ENCODE measurements at regions not wholly inside any gene's neighbourhood (a gene's known extent, or its start where the extent isn't known, plus 50 kb on each side); places are given as distances from the start of the nearest gene placed in this dataset.

DNA sequence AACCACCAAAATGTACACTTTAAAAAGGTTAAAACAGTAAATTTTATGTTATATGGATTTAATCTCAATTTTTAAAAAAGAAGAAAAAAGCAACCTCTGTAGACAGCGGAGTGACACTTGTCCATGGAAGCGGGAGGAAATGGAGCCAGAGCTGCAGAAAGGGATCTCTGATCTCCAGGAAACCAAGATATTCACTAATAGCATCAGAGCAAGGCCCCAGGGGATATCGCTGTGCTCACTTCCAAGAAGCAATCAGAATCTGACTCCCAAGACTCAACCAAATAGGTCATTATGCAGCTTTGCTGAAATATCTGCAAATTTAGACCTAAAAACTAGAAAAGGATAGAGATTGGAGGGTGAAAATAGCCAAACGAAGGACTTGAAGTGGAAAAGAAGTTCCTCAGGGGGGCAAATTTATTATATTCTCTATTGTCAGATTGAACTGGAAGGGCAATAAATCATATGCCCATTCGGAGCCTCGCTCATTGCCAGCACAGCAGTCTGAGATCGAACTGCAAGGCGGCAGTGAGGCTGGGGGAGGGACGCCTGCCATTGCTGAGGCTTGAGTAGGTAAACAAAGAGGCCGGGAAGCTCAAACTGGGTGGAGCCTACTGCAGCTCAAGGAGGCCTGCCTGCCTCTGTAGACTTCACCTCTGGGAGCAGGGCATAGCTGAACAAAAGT is 62.0 kb upstream of the ATP2C1 start:
- TF ChIP-seq, protein P1, sequence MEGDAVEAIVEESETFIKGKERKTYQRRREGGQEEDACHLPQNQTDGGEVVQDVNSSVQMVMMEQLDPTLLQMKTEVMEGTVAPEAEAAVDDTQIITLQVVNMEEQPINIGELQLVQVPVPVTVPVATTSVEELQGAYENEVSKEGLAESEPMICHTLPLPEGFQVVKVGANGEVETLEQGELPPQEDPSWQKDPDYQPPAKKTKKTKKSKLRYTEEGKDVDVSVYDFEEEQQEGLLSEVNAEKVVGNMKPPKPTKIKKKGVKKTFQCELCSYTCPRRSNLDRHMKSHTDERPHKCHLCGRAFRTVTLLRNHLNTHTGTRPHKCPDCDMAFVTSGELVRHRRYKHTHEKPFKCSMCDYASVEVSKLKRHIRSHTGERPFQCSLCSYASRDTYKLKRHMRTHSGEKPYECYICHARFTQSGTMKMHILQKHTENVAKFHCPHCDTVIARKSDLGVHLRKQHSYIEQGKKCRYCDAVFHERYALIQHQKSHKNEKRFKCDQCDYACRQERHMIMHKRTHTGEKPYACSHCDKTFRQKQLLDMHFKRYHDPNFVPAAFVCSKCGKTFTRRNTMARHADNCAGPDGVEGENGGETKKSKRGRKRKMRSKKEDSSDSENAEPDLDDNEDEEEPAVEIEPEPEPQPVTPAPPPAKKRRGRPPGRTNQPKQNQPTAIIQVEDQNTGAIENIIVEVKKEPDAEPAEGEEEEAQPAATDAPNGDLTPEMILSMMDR (conservative IDR thresholded peaks at IDR 0.05; ENCODE audit: low read length), result no peak
- no peak for TF ChIP-seq EZH2phosphoT487 (IDR thresholded peaks at IDR 0.05; ENCODE audit: borderline replicate concordance, low read depth, low read length)

Data from OCI-LY7 (cell line).